A549 (cell line): ENCODE measurements at regions not wholly inside any gene's neighbourhood (a gene's known extent, or its start where the extent isn't known, plus 50 kb on each side); places are given as distances from the start of the nearest gene placed in this dataset.

Source experiments
- ATAC-seq, 2 experiments: fragments of 200-7000 bp in 1 of 2; fragments of >200 bp in 1 of 2; cut with Nextera tagmentation in 1 of 2; cut with Tn5 transposase in 1 of 2; 3 replicates each; pipeline versions ENCODE4 v1.8.0 to v1.9.1; 2018 to 2020; ENCODE audit warnings: mild to moderate bottlenecking in 1 of 2, moderate library complexity in 1 of 2
- CTCF ChIA-PET: fragments of 300-600 bp; sonication (Branson Sonifier 250); formaldehyde crosslinking; extraction: SDS; loops from one replicate; lab custom pipeline; 2021; ENCODE audit warnings: antibody characterized with exemption, inconsistent platforms; lab: Yijun Ruan, JAX
- POLR2A ChIA-PET: fragments of 350-600 bp; formaldehyde crosslinking; extraction: SDS; loops from one replicate; lab custom pipeline; 2021; ENCODE audit warnings: antibody characterized with exemption, inconsistent platforms; lab: Yijun Ruan, JAX
- DNase-seq, 2 experiments: peaks; one replicate each; pipeline versions ENCODE4 v3.0.0 to v3.0.0-alpha.2; 2011 to 2016; ENCODE audit warnings: low read depth in 1 of 2, low spot score in 1 of 2
- FAIRE-seq: peaks from 2 replicates; lab custom pipeline; 2011; peaks lifted over from hg19 to GRCh38; lab: Jason Lieb, UNC
- H3K27ac ChIP-seq, 2 experiments: fragments of >200 bp; sonication (Bioruptor Twin); formaldehyde crosslinking; 3 replicates each; pipeline ENCODE4 v1.5.1; 2016 to 2017
- H3K4me1 ChIP-seq: fragments of >200 bp; sonication (Bioruptor Twin); formaldehyde crosslinking; 3 replicates; pipeline ENCODE4 v1.6.1; 2016
- H3K4me2 ChIP-seq: fragments of >200 bp; sonication (Bioruptor Twin); formaldehyde crosslinking; 3 replicates; pipeline ENCODE4 v1.6.1; 2016
- H3K4me3 ChIP-seq: fragments of >200 bp; sonication (Bioruptor Twin); formaldehyde crosslinking; 3 replicates; pipeline ENCODE4 v1.5.1; 2016
- H3K9me3 ChIP-seq: fragments of >200 bp; sonication (Bioruptor Twin); formaldehyde crosslinking; 3 replicates; pipeline ENCODE4 v1.6.1; 2016
- BHLHE40 ChIP-seq: IDR thresholded peaks from 2 replicates; pipeline ENCODE4 v1.6.1; 2012; ENCODE audit warnings: low read depth, low read length, inconsistent platforms
- CBX2 ChIP-seq: fragments of 200-600 bp; sonication (generic); IDR thresholded peaks from 2 replicates; pipeline ENCODE4 v1.6.1; 2016; ENCODE audit warnings: low read depth, mild to moderate bottlenecking, borderline replicate concordance
- FOSB ChIP-seq: fragments of 250-450 bp; sonication (Bioruptor Pico); IDR thresholded peaks from 2 replicates; pipeline ENCODE4 v1.5.0; 2020; ENCODE audit warnings: mild to moderate bottlenecking, moderate library complexity
- FOSL2 ChIP-seq, 2 experiments: fragments of 450-650 bp in 1 of 2; fragments of >200 bp in 1 of 2; sonication (Bioruptor Twin) in 1 of 2; formaldehyde crosslinking; IDR thresholded peaks; 2 replicates each; pipeline versions ENCODE4 v1.5.0 to v1.6.1; 2016 to 2020; ENCODE audit warnings: mild to moderate bottlenecking in 1 of 2, moderate library complexity in 1 of 2
- GATA3 ChIP-seq: IDR thresholded peaks from 2 replicates; pipeline ENCODE4 v1.6.1; 2012; ENCODE audit warnings: borderline replicate concordance
- HOXA7 ChIP-seq: fragments of 250-450 bp; sonication (Bioruptor Pico); IDR thresholded peaks from 2 replicates; pipeline ENCODE4 v1.5.0; 2020; ENCODE audit warnings: mild to moderate bottlenecking, moderate library complexity
- JUNB ChIP-seq: fragments of >200 bp; sonication (Bioruptor Twin); formaldehyde crosslinking; IDR thresholded peaks from 2 replicates; pipeline ENCODE4 v1.6.1; 2016
- PHF8 ChIP-seq: fragments of 200-600 bp; sonication (generic); IDR thresholded peaks from 2 replicates; pipeline ENCODE4 v1.6.1; 2016; ENCODE audit warnings: low read depth, mild to moderate bottlenecking, antibody characterized with exemption, moderate library complexity, borderline replicate concordance
- POLR2A ChIP-seq: IDR thresholded peaks from 2 replicates; pipeline ENCODE4 v1.6.1; 2012; ENCODE audit warnings: mild to moderate bottlenecking, low read length
- POLR2AphosphoS2 ChIP-seq: conservative IDR thresholded peaks from 2 replicates; pipeline ENCODE4 v1.6.1; 2012; ENCODE audit warnings: low read length, improper control_type of control experiment, inconsistent platforms
- RAD21 ChIP-seq, 2 experiments: fragments of >200 bp in 1 of 2; sonication (Bioruptor Twin) in 1 of 2; formaldehyde crosslinking in 1 of 2; IDR thresholded peaks in 1 of 2; conservative IDR thresholded peaks in 1 of 2; 2 replicates in 1 of 2; 3 replicates in 1 of 2; pipeline ENCODE4 v1.6.1; 2012 to 2018; ENCODE audit warnings: inconsistent platforms in 1 of 2
- RCOR1 ChIP-seq: fragments of 150-350 bp; IDR thresholded peaks from 2 replicates; pipeline ENCODE4 v1.6.1; 2014; ENCODE audit warnings: antibody characterized with exemption, low read length, low read depth
- RFX5 ChIP-seq: fragments of 450-650 bp; IDR thresholded peaks from 2 replicates; pipeline ENCODE4 v1.7.1; 2014; ENCODE audit warnings: antibody characterized with exemption, mild to moderate bottlenecking, moderate library complexity
- RNF2 ChIP-seq: fragments of 200-600 bp; sonication (generic); IDR thresholded peaks from 2 replicates; pipeline ENCODE4 v1.6.1; 2016; ENCODE audit warnings: low read depth, mild to moderate bottlenecking, antibody characterized with exemption, moderate library complexity, borderline replicate concordance
- SMC3 ChIP-seq: fragments of >200 bp; sonication (Bioruptor Twin); formaldehyde crosslinking; IDR thresholded peaks from 3 replicates; pipeline ENCODE4 v1.6.1; 2018; ENCODE audit warnings: inconsistent platforms
- SREBF2 ChIP-seq: fragments of 450-650 bp; IDR thresholded peaks from 2 replicates; pipeline ENCODE4 v1.6.1; 2014; ENCODE audit warnings: mild to moderate bottlenecking, moderate library complexity
- TFCP2L1 ChIP-seq: fragments of 250-450 bp; sonication (Bioruptor Pico); IDR thresholded peaks from 2 replicates; pipeline ENCODE4 v1.5.0; 2021; ENCODE audit warnings: mild to moderate bottlenecking
- ZC3H11A ChIP-seq: fragments of 450-650 bp; IDR thresholded peaks from 2 replicates; pipeline ENCODE4 v1.6.1; 2014; ENCODE audit warnings: antibody characterized with exemption, mild to moderate bottlenecking
- WGBS: methylation state at CpG from one replicate; pipeline ENCODE4 v1.1.6; 2017; ENCODE audit errors: missing lambda C conversion rate; 5-methylcytosine and 5-hydroxymethylcytosine counted together
- TF ChIP-seq, protein P1 (sequence below): IDR thresholded peaks from 2 replicates; pipeline ENCODE4 v1.6.1; 2012
- TF ChIP-seq, protein P2 (sequence below): fragments of >200 bp; sonication (Bioruptor Twin); formaldehyde crosslinking; IDR thresholded peaks from 3 replicates; pipeline ENCODE4 v1.5.1; 2016
- TF ChIP-seq, protein P3 (sequence below): fragments of >200 bp; sonication (Bioruptor Twin); formaldehyde crosslinking; IDR thresholded peaks from 3 replicates; pipeline ENCODE4 v1.6.1; 2016
- TF ChIP-seq, protein P4 (sequence below): fragments of >200 bp; sonication (Bioruptor Twin); formaldehyde crosslinking; IDR thresholded peaks from 2 replicates; pipeline ENCODE4 v1.6.1; 2016
- TF ChIP-seq, protein P5 (sequence below): fragments of 450-650 bp; IDR thresholded peaks from 2 replicates; pipeline ENCODE4 v1.6.1; 2014; ENCODE audit warnings: antibody characterized with exemption

DNA sequence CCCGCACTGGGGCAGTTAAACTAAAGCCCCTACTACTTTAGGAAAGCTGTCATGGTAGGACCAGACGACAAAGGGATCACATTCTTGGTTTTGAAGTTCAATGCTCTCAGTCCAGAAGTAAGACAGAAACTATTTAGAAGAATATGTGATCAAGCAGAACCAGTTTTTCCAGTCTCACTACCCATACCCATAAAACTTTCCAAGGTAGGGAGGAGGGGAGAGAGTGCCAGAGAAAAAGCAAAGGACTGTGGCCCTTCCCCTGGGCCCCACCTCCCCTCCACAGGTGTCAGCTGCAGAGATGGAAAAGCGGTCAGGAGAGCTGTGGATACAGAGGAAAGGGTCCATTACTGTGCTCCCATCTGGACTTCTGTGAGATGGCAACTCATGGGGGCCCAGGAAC is 587.1 kb downstream of the SOX6 start:
- Histone ChIP-seq H3K9me3 (peaks cover 4% of the 10 kb centered on the region; the same call in 1 of the 3 replicates), H3K4me3 (no peak overlapping the region), H3K4me2 (no peak overlapping the region), H3K27ac (no peak overlapping the region), H3K4me1 (no peaks in the 10 kb centered on the region)
- DNase-seq = no peak
- 4% methylated on average over 3 of the region's 3 CpGs for WGBS
- CTCF ChIA-PET = interaction anchor here (1.7 to 3.7 kb wide), 3 partner anchors 9 to 844 kb away, joined by 6 to 20 read pairs (median 6); no protein-coding TSS in a partner anchor
- FAIRE-seq = no peak
- POLR2A ChIA-PET = no interaction called here
- ATAC-seq = no peak
- no peak for TF ChIP-seq PHF8
- TF ChIP-seq, protein P1, sequence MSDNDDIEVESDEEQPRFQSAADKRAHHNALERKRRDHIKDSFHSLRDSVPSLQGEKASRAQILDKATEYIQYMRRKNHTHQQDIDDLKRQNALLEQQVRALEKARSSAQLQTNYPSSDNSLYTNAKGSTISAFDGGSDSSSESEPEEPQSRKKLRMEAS = no peak

DNA sequence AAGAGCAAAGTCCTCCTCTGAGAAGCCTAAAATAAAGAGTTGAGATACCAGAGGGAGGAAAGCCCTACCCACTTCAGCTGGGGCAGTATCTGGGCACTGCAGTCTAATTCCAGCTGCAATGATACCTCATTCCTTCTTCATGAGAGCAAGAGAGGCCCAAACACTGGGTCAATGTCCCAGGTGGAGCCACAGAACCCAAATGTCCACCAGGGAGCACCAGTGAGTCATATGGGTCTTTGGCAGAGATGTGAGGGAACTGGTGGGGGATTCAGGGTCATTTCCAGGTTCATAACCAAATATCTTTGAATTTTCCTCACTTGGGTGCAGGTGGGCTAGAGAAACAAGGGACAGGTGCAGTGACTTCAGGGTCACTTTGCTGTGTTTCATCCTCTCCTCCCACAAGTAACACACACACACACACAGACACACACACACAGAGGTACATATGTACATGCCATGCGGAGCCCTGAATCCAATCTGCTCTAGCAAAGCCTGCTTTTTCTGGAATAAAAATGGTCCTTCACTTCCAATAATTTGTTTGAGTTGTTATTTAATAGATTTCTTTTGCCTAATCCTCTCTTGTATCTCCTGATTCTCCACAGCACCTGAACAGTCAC is 585.4 kb downstream of the SOX6 start:
- H3K4me2 ChIP-seq = no peak overlapping the region
- CTCF ChIA-PET = interaction anchor here (1.4 to 3.7 kb wide), 4 partner anchors 11 to 842 kb away, joined by 4 to 20 read pairs (median 6); no protein-coding TSS in a partner anchor
- 68% methylated on average over 1 of the region's 1 CpG for whole genome bisulfite sequencing
- peak; percentile 59 to 83; a peak in 4 of 6 replicates for ATAC-seq
- no peaks in the 10 kb centered on the region for H3K4me1 ChIP-seq
- H3K27ac ChIP-seq = no peak overlapping the region
- H3K4me3 ChIP-seq = no peak overlapping the region
- peak; percentile 29 to 36 for DNase-seq
- POLR2A ChIA-PET = no interaction called here
- FAIRE-seq = no peak
- H3K9me3 ChIP-seq = peaks cover 4% of the 10 kb centered on the region; the same call in 1 of the 3 replicates
- TF ChIP-seq POLR2AphosphoS2 = no peak
- TF ChIP-seq, protein P2, sequence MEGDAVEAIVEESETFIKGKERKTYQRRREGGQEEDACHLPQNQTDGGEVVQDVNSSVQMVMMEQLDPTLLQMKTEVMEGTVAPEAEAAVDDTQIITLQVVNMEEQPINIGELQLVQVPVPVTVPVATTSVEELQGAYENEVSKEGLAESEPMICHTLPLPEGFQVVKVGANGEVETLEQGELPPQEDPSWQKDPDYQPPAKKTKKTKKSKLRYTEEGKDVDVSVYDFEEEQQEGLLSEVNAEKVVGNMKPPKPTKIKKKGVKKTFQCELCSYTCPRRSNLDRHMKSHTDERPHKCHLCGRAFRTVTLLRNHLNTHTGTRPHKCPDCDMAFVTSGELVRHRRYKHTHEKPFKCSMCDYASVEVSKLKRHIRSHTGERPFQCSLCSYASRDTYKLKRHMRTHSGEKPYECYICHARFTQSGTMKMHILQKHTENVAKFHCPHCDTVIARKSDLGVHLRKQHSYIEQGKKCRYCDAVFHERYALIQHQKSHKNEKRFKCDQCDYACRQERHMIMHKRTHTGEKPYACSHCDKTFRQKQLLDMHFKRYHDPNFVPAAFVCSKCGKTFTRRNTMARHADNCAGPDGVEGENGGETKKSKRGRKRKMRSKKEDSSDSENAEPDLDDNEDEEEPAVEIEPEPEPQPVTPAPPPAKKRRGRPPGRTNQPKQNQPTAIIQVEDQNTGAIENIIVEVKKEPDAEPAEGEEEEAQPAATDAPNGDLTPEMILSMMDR = peak; percentile 33; the same call in 2 of the 3 replicates
- no peak for TF ChIP-seq CBX2
- TF ChIP-seq RAD21 (conservative IDR thresholded peaks at IDR 0.05 in 1 of 2, IDR thresholded peaks at IDR 0.05 in 1 of 2) = peak; percentile 38 to 41
- no peak for TF ChIP-seq FOSL2 (IDR thresholded peaks at IDR 0.05)
- no peak for TF ChIP-seq FOSL2 (CRISPR knock-in tag; IDR thresholded peaks at IDR 0.05)
- TF ChIP-seq SMC3 = peak; percentile 43
- no peak for TF ChIP-seq RFX5
- no peak for TF ChIP-seq BHLHE40

DNA sequence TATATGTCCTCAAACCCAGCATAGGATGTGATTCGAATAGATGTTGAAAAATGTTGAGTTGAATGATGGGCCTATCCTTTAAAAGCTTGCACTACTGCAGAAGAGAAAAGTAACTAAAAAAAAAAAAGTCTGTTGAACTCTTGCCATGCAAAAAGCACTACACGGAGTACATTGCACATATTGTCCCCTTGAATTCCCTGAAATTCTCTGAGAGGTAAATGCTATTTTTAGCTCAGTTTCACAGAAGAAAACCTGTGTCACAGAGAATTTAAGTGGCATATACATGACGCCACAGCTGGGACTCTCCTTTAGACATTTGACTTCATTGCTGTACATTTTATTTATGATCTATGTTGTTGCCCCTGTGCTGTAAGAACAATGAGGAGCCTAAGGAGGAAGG is 583.8 kb downstream of the SOX6 start:
- TF ChIP-seq FOSB (CRISPR knock-in tag) = no peak
- TF ChIP-seq RAD21 (conservative IDR thresholded peaks at IDR 0.05 in 1 of 2, IDR thresholded peaks at IDR 0.05 in 1 of 2) = no peak
- no peak for TF ChIP-seq TFCP2L1
- no peak for TF ChIP-seq JUNB
- TF ChIP-seq, all 56 proteins: peak for 0
- H3K4me2 ChIP-seq = no peak overlapping the region
- no peak for ATAC-seq
- ChIA-PET POLR2A (no interaction called here), CTCF (interaction anchor here (0.8 to 3.7 kb wide), 5 partner anchors 11 to 841 kb away, joined by 3 to 20 read pairs (median 4); no protein-coding TSS in a partner anchor)
- H3K27ac ChIP-seq = no peak overlapping the region
- no peak for FAIRE-seq
- WGBS = 3% methylated on average over 3 of the region's 3 CpGs
- H3K9me3 ChIP-seq = no peaks in the 10 kb centered on the region
- DNase-seq = no peak
- H3K4me1 ChIP-seq = no peaks in the 10 kb centered on the region
- no peak overlapping the region for H3K4me3 ChIP-seq

DNA sequence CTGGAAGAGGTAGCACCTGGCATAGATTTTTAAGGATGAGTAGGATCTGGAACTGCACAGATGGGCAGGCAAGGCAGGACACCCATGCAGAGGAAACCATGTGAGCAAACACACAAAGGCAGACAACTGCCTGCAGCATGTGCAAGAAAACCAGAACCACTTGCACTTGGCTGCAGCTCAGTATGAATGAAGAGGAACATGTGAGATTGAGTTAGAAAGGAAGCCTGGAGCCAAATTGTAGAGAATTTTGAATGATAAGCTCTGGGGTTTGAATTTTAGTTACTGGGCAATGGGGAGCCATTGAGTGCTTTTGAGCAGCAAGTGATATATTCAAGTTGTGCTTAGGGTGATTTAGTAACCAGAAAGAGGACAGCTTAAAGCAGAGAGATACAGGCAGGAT is 583.4 kb downstream of the SOX6 start:
- Histone ChIP-seq H3K27ac (no peak overlapping the region), H3K4me2 (no peak overlapping the region), H3K4me3 (no peak overlapping the region), H3K9me3 (no peaks in the 10 kb centered on the region), H3K4me1 (no peaks in the 10 kb centered on the region)
- ChIA-PET POLR2A (no interaction called here), CTCF (interaction anchor here (0.8 to 3.7 kb wide), 5 partner anchors 10 to 840 kb away, joined by 3 to 20 read pairs (median 4); no protein-coding TSS in a partner anchor)
- FAIRE-seq = no peak
- no peak for ATAC-seq
- TF ChIP-seq, protein P3, sequence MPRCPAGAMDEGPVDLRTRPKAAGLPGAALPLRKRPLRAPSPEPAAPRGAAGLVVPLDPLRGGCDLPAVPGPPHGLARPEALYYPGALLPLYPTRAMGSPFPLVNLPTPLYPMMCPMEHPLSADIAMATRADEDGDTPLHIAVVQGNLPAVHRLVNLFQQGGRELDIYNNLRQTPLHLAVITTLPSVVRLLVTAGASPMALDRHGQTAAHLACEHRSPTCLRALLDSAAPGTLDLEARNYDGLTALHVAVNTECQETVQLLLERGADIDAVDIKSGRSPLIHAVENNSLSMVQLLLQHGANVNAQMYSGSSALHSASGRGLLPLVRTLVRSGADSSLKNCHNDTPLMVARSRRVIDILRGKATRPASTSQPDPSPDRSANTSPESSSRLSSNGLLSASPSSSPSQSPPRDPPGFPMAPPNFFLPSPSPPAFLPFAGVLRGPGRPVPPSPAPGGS = no peak
- no peak for TF ChIP-seq POLR2A
- TF ChIP-seq ZC3H11A = no peak
- TF ChIP-seq SREBF2 = no peak
- TF ChIP-seq RNF2 = no peak
- no peak for TF ChIP-seq HOXA7 (CRISPR knock-in tag)
- TF ChIP-seq, protein P4, sequence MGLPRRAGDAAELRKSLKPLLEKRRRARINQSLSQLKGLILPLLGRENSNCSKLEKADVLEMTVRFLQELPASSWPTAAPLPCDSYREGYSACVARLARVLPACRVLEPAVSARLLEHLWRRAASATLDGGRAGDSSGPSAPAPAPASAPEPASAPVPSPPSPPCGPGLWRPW = no peak
- no peak for TF ChIP-seq RCOR1
- TF ChIP-seq, protein P5, sequence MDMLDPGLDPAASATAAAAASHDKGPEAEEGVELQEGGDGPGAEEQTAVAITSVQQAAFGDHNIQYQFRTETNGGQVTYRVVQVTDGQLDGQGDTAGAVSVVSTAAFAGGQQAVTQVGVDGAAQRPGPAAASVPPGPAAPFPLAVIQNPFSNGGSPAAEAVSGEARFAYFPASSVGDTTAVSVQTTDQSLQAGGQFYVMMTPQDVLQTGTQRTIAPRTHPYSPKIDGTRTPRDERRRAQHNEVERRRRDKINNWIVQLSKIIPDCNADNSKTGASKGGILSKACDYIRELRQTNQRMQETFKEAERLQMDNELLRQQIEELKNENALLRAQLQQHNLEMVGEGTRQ = no peak
- TF ChIP-seq GATA3 = no peak
- TF ChIP-seq, all 56 proteins: peak for 0
- no peak for DNase-seq
